Right atrium auricular region (tissue), 2 donors: ENCODE measurements at regions not wholly inside any gene's neighbourhood (a gene's known extent, or its start where the extent isn't known, plus 50 kb on each side); places are given as distances from the start of the nearest gene placed in this dataset.

ENCODE experiments used
- DNase-seq: peaks from one replicate; pipeline ENCODE4 v3.0.0-alpha.2; 2019; ENCODE audit warnings: low spot score
- H3K27ac ChIP-seq, 2 donors: fragments of 200-600 bp; sonication (generic); 1 replicate in 1 of 2; 2 replicates in 1 of 2; pipeline ENCODE4 v1.5.1; 2016 to 2019
- H3K27me3 ChIP-seq, 2 donors: fragments of 200-600 bp; sonication (generic); one replicate each; pipeline versions ENCODE4 v1.5.1 to v1.6.0; 2017 to 2019
- H3K36me3 ChIP-seq: fragments of 200-600 bp; sonication (generic); one replicate; pipeline ENCODE4 v1.5.1; 2016
- H3K4me1 ChIP-seq, 2 donors: fragments of 200-600 bp; sonication (generic); one replicate each; pipeline versions ENCODE4 v1.5.1 to v1.6.0; 2017 to 2019
- H3K4me3 ChIP-seq, 2 donors: fragments of 200-600 bp; sonication (generic); 1 replicate in 1 of 2; 2 replicates in 1 of 2; pipeline ENCODE4 v1.5.1; 2017 to 2019; ENCODE audit warnings: mild to moderate bottlenecking in 1 of 2, moderate library complexity in 1 of 2
- H3K9me3 ChIP-seq, 2 donors: fragments of 200-600 bp; sonication (generic); one replicate each; pipeline ENCODE4 v1.5.1; 2019
- CTCF ChIP-seq, 2 donors: fragments of 200-600 bp; sonication (generic); IDR thresholded peaks; one replicate each; pipeline ENCODE4 v1.5.1; 2019; ENCODE audit warnings: antibody characterized with exemption in 2 of 2

- Histone ChIP-seq H3K36me3 (no peaks in the 10 kb centered on the region), H3K27me3 (no peaks in the 10 kb centered on the region), H3K9me3 (no peaks in the 10 kb centered on the region), H3K4me3 (no peak overlapping the region), H3K27ac (no peak overlapping the region), H3K4me1 (no peaks in the 10 kb centered on the region)
- TF ChIP-seq CTCF (IDR thresholded peaks at IDR 0.05): no peak
- DNase-seq: no peak
Observed at GRCh38 chr12:102763471-102763870, 153.6 kb downstream of the PAH start.

GRCh38 chr12:102763061-102763460 lies 154.0 kb downstream of the PAH start:
- no peaks in the 10 kb centered on the region for H3K4me1 ChIP-seq

GRCh38 chr12:102760322-102760721 lies 156.7 kb downstream of the PAH start:
- no peak for TF ChIP-seq CTCF (IDR thresholded peaks at IDR 0.05)
- no peaks in the 10 kb centered on the region for H3K27me3 ChIP-seq
- H3K4me1 ChIP-seq: peaks cover 0 to 5% of the 10 kb centered on the region in 2 donors
- no peak for DNase-seq
- H3K27ac ChIP-seq: no peak overlapping the region
- H3K4me3 ChIP-seq: no peak overlapping the region
- H3K9me3 ChIP-seq: no peaks in the 10 kb centered on the region
- no peaks in the 10 kb centered on the region for H3K36me3 ChIP-seq

More at GRCh38 chr12:102763061-102763460, 154.0 kb downstream of the PAH start:
- no peaks in the 10 kb centered on the region for H3K9me3 ChIP-seq
- DNase-seq: no peak
- H3K27ac ChIP-seq: no peak overlapping the region
- no peak overlapping the region for H3K4me3 ChIP-seq
- no peak for TF ChIP-seq CTCF (IDR thresholded peaks at IDR 0.05)
- no peaks in the 10 kb centered on the region for H3K27me3 ChIP-seq
- H3K36me3 ChIP-seq: no peaks in the 10 kb centered on the region

GRCh38 chr12:102759466-102759865 lies 157.6 kb downstream of the PAH start:
- H3K9me3 ChIP-seq: no peaks in the 10 kb centered on the region
- no peaks in the 10 kb centered on the region for H3K36me3 ChIP-seq
- no peak overlapping the region for H3K4me3 ChIP-seq
- H3K27me3 ChIP-seq: no peaks in the 10 kb centered on the region
- peaks cover 0 to 5% of the 10 kb centered on the region in 2 donors for H3K4me1 ChIP-seq
- TF ChIP-seq CTCF (IDR thresholded peaks at IDR 0.05): no peak
- DNase-seq: no peak
- H3K27ac ChIP-seq: no peak overlapping the region

GRCh38 chr12:102757882-102758226 lies 159.2 kb downstream of the PAH start:
- no peak for TF ChIP-seq CTCF (IDR thresholded peaks at IDR 0.05)
- Histone ChIP-seq H3K4me1 (peaks cover 0 to 5% of the 10 kb centered on the region in 2 donors), H3K4me3 (no peak overlapping the region), H3K27me3 (no peaks in the 10 kb centered on the region), H3K9me3 (no peaks in the 10 kb centered on the region), H3K36me3 (no peaks in the 10 kb centered on the region), H3K27ac (peak overlapping the region; percentile 41 to 73)
- DNase-seq: no peak

- H3K27ac ChIP-seq: peak overlapping the region; percentile 41 to 73
- no peaks in the 10 kb centered on the region for H3K36me3 ChIP-seq
- no peak overlapping the region for H3K4me3 ChIP-seq
- peaks cover 0 to 5% of the 10 kb centered on the region in 2 donors for H3K4me1 ChIP-seq
- no peak for TF ChIP-seq CTCF (IDR thresholded peaks at IDR 0.05)
- H3K9me3 ChIP-seq: no peaks in the 10 kb centered on the region
- no peaks in the 10 kb centered on the region for H3K27me3 ChIP-seq
- DNase-seq: peak; percentile 72
Observed at GRCh38 chr12:102757154-102757881, 159.7 kb downstream of the PAH start.
